WTC11 (cell line): ENCODE measurements at regions not wholly inside any gene's neighbourhood (a gene's known extent, or its start where the extent isn't known, plus 50 kb on each side); places are given as distances from the start of the nearest gene placed in this dataset.

ENCODE experiments used
- ATAC-seq: fragments of 200-7000 bp; cut with Tn5 transposase; 2 replicates; pipeline ENCODE4 v1.10.0; 2021; ENCODE audit warnings: mild to moderate bottlenecking, moderate library complexity
- CTCF ChIA-PET: fragments of 300-600 bp; sonication (Branson Sonifier 250); formaldehyde crosslinking; loops from one replicate; lab custom pipeline; 2021; ENCODE audit warnings: antibody characterized with exemption; lab: Charles Lee
- POLR2A ChIA-PET: fragments of 350-600 bp; sonication (Branson Sonifier 250); formaldehyde crosslinking; loops from one replicate; lab custom pipeline; 2021; ENCODE audit warnings: antibody characterized with exemption; lab: Charles Lee
- DNase-seq: peaks from one replicate; pipeline ENCODE4 v3.0.0; 2021; ENCODE audit warnings: low spot score
- H3K27ac Mint-ChIP-seq: 2 replicates; pipeline ENCODE4 v1.8.0; 2021; ENCODE audit warnings: mixed read lengths
- H3K27me3 Mint-ChIP-seq: 2 replicates; pipeline ENCODE4 v1.8.0; 2021; ENCODE audit warnings: low read depth, mild to moderate bottlenecking, moderate library complexity, mixed read lengths
- H3K36me3 Mint-ChIP-seq: 2 replicates; pipeline ENCODE4 v1.8.0; 2021; ENCODE audit warnings: mixed read lengths
- H3K4me1 Mint-ChIP-seq: 2 replicates; pipeline ENCODE4 v1.8.0; 2022; ENCODE audit warnings: mixed read lengths
- H3K4me3 Mint-ChIP-seq: 2 replicates; pipeline ENCODE4 v1.8.0; 2021; ENCODE audit warnings: mild to moderate bottlenecking, moderate library complexity, mixed read lengths
- H3K9me3 Mint-ChIP-seq: 2 replicates; pipeline ENCODE4 v1.8.0; 2021; ENCODE audit warnings: mixed read lengths
- ATF3 ChIP-seq: sonication (generic); formaldehyde crosslinking; conservative IDR thresholded peaks from 2 replicates; pipeline ENCODE4 v1.8.1; 2022; ENCODE audit warnings: mild to moderate bottlenecking, missing genetic modification reagents
- CDX4 ChIP-seq: fragments of 250-450 bp; sonication (Bioruptor Pico); IDR thresholded peaks from 2 replicates; pipeline ENCODE4 v1.9.0; 2021; ENCODE audit warnings: moderate library complexity, mild to moderate bottlenecking, inconsistent platforms, borderline replicate concordance
- EMX1 ChIP-seq: fragments of 250-450 bp; sonication (Bioruptor Pico); IDR thresholded peaks from 2 replicates; pipeline ENCODE4 v1.8.0; 2021; ENCODE audit warnings: mild to moderate bottlenecking
- MLX ChIP-seq: sonication (generic); formaldehyde crosslinking; IDR thresholded peaks from 2 replicates; pipeline ENCODE4 v1.8.1; 2023; ENCODE audit warnings: mild to moderate bottlenecking, missing genetic modification reagents, moderate library complexity
- TEAD4 ChIP-seq: sonication (generic); formaldehyde crosslinking; IDR thresholded peaks from 2 replicates; pipeline ENCODE4 v1.8.0; 2022; ENCODE audit warnings: mild to moderate bottlenecking, missing genetic modification reagents
- ZNF121 ChIP-seq: sonication (generic); formaldehyde crosslinking; IDR thresholded peaks from 2 replicates; pipeline ENCODE4 v1.8.0; 2023; ENCODE audit warnings: missing genetic modification reagents

GRCh38 chr7:88357294-88357693 lies 50.6 kb upstream of the STEAP4 start:
- TF ChIP-seq MLX (CRISPR knock-in tag) (no peak), EMX1 (CRISPR knock-in tag) (no peak), CDX4 (CRISPR knock-in tag) (no peak), TEAD4 (CRISPR knock-in tag) (no peak), ATF3 (no peak), ZNF121 (0 out of 2 replicates have a peak, but pooled peaks have one; percentile 37)
- TF ChIP-seq, all 79 proteins: peak for 1
- no peak overlapping the region for H3K27ac Mint-ChIP-seq
- DNase-seq (peak; percentile 23), ATAC-seq (peak; percentile 84)
- H3K27me3 Mint-ChIP-seq = no peaks in the 10 kb centered on the region
- POLR2A ChIA-PET = no interaction called here
- CTCF ChIA-PET = interaction anchor here (1.5 to 2.6 kb wide), 3 partner anchors 10 to 114 kb away, joined by 6 to 17 read pairs (median 13); no protein-coding TSS in a partner anchor
- peaks cover 10% of the 10 kb centered on the region for H3K4me1 Mint-ChIP-seq
- H3K9me3 Mint-ChIP-seq = peaks cover 4% of the 10 kb centered on the region; the same call in 1 of the 2 replicates
- H3K36me3 Mint-ChIP-seq = no peaks in the 10 kb centered on the region
- H3K4me3 Mint-ChIP-seq = no peak overlapping the region
